SK-N-MC (cell line): ENCODE measurements at regions not wholly inside any gene's neighbourhood (a gene's known extent, or its start where the extent isn't known, plus 50 kb on each side); places are given as distances from the start of the nearest gene placed in this dataset.

Experiments used
- DNase-seq: peaks from one replicate; pipeline ENCODE4 v3.0.0-alpha.2; 2011; ENCODE audit warnings: low read depth, low spot score
- H3K27ac ChIP-seq: fragments of 200-600 bp; sonication (generic); 2 replicates; pipeline ENCODE4 v1.5.1; 2016; ENCODE audit warnings: mixed run types
- H3K36me3 ChIP-seq: fragments of 200-600 bp; sonication (generic); 2 replicates; pipeline ENCODE4 v1.6.1; 2017; ENCODE audit warnings: antibody characterized with exemption, low read length, mixed read lengths; ENCODE audit not compliant: insufficient read depth
- H3K4me3 ChIP-seq: fragments of 200-600 bp; sonication (generic); 2 replicates; pipeline ENCODE4 v1.5.1; 2016
- H3K9ac ChIP-seq: fragments of 200-600 bp; sonication (generic); 2 replicates; pipeline ENCODE4 v1.8.0; 2017; ENCODE audit warnings: mixed run types, mixed read lengths; ENCODE audit not compliant: insufficient read length
- H3K9me3 ChIP-seq: fragments of 200-600 bp; sonication (generic); 2 replicates; pipeline ENCODE4 v1.6.1; 2017; ENCODE audit warnings: low read depth, mild to moderate bottlenecking, antibody characterized with exemption, low read length, moderate library complexity, mixed read lengths
- EZH2 ChIP-seq: fragments of 200-600 bp; sonication (generic); IDR thresholded peaks from one replicate; pipeline ENCODE4 v1.6.1; 2017; ENCODE audit warnings: antibody characterized with exemption
- FOXP2 ChIP-seq: optimal IDR thresholded peaks from 2 replicates; pipeline ENCODE3; 2011; ENCODE audit warnings: mild to moderate bottlenecking, moderate library complexity; ENCODE audit not compliant: insufficient read depth; ENCODE audit errors: extremely low read length, control extremely low read depth
- POLR2AphosphoS5 ChIP-seq: IDR thresholded peaks from 2 replicates; pipeline ENCODE4 v1.6.1; 2012; ENCODE audit warnings: mild to moderate bottlenecking, low read depth, low read length, borderline replicate concordance

DNA sequence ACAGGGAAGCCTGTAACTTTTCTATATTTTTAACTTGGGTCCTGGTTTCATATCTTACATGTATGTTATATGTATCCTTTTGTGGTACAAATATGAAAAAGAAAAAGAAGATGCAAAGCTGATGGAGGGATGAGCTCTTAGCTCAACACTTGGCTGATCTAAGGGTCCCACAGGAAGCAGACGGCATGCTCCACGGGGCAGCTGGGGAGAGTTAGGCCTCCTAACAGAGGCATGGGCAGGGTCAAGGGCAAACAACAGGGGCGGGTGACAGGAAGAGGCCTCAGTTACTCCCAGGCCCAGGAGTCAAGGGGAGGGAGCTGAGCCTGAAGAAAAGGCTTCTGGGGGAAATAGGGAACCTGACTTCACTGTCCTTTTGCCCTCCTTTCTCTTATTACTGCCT, 287.2 kb downstream of the ZSWIM6 start:
- DNase-seq, result no peak
- no peaks in the 10 kb centered on the region for H3K9me3 ChIP-seq
- TF ChIP-seq POLR2AphosphoS5 (no peak), EZH2 (no peak), FOXP2 (no peak)
- no peak overlapping the region for H3K4me3 ChIP-seq
- no peaks in the 10 kb centered on the region for H3K36me3 ChIP-seq
- no peak overlapping the region for H3K9ac ChIP-seq
- no peak overlapping the region for H3K27ac ChIP-seq

DNA sequence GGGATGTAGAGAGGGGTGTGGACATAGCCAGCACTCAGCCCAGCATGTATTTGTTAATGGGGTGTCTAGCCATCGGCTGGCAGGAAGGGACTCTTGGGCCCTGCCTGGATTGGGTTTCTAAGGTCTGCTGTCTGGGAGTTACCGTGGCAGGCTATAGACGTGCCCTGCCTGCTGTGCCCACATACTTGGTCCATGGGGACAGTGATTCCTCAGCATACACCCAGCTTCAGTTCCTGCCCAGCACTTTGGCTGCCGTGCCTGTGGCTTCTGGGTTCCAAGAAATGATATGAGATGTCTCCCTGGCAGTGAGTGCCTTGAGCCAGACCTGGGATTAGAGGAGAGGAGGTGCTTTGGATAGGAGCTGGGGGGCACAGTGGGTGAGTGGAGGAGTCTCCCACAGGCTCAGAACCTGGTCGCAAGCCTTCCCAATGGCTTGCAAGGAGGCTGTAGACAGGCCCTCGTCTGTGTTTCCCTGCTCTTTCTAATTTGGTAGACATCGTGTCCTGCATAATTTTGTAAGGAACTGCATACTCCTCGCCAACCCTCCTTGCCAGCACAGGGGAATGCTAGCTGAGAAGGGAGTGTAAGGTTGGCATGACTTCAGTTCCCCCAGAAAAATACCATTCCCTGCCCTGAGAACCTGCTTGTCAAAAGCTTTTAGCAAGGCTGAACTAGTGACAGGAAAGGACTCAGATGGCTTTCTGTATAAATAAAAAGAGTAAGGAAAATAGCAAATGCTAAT, 287.9 kb downstream of the ZSWIM6 start:
- Histone ChIP-seq H3K36me3 (no peaks in the 10 kb centered on the region), H3K9ac (no peak overlapping the region), H3K27ac (no peak overlapping the region), H3K9me3 (no peaks in the 10 kb centered on the region), H3K4me3 (no peak overlapping the region)
- DNase-seq, result no peak
- TF ChIP-seq EZH2 (no peak), FOXP2 (no peak), POLR2AphosphoS5 (no peak)

DNA sequence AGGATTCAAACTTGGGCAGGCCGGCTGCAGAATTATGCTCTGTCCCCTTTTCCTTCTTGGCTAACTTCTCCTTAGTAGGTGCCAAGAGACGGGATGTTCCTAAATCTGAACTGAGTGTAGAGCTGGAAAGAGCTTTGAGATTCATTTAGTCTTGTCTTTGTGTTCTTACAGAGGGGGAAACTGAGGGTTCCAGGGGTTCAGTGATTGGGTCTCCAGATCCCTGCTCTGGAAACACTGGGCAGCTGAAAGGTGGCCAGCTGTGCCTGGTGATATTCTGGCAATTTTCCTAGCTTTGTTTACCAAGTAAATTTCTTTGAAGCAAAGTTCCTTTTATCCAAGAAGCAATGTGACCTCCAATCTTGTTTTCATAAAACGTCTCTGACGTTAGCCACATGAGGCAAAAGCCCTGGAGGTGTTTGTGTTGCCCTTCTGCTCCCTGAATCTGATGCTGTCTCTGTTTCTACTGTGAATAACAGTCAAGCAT, 288.7 kb downstream of the ZSWIM6 start:
- DNase-seq, result no peak
- Histone ChIP-seq H3K27ac (no peak overlapping the region), H3K9ac (no peak overlapping the region), H3K9me3 (no peaks in the 10 kb centered on the region), H3K36me3 (no peaks in the 10 kb centered on the region), H3K4me3 (no peak overlapping the region)
- TF ChIP-seq POLR2AphosphoS5 (no peak), FOXP2 (no peak), EZH2 (no peak)

DNA sequence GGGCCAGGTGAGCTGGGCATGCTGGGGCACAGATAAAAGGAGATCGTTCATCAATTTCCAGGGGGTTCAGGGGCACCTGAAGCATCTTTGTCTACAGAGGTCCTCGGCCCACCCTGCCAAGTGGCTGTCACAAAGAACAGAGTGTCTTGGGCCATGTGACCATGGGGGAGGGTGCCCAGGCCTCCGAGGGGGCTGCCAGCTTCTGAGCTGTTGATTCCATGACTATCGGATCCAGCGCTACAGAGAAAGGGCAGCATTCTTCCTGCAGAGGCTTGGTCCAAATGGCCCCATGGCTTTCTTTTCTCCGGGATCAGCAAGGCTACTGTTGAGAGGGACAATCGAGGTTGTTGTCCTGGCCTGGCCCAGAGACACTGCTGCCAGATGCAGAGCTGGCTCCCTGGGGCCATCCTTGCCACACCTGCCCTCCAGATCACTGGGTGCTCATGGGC, 289.2 kb downstream of the ZSWIM6 start:
- H3K36me3 ChIP-seq, result no peaks in the 10 kb centered on the region
- DNase-seq, result no peak
- TF ChIP-seq FOXP2, result no peak
- no peak for TF ChIP-seq POLR2AphosphoS5
- TF ChIP-seq EZH2, result no peak
- H3K27ac ChIP-seq, result no peak overlapping the region
- no peak overlapping the region for H3K9ac ChIP-seq
- H3K4me3 ChIP-seq, result no peak overlapping the region
- no peaks in the 10 kb centered on the region for H3K9me3 ChIP-seq

DNA sequence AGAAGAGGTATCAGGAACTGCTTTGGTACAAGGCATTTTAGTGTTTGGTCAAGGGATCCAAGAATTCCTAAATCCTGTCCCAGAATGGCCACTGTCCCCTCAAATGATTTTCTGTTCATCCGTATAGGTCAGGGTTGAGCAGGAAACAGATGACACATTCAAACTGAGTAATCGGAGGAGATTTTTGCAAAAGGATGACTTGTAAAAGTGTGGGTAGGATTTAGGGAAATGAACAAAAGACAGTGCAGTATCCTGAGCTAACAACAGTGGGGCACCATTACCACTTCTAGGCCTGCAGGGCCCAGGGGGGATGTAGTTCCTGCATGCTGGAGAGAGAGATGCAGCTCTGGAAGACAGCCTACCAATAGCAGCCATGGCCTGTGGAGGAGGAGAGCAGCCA, 290.1 kb downstream of the ZSWIM6 start:
- TF ChIP-seq POLR2AphosphoS5 (no peak), FOXP2 (no peak), EZH2 (no peak)
- DNase-seq, result no peak
- no peak overlapping the region for H3K4me3 ChIP-seq
- no peaks in the 10 kb centered on the region for H3K9me3 ChIP-seq
- H3K27ac ChIP-seq, result no peak overlapping the region
- H3K36me3 ChIP-seq, result no peaks in the 10 kb centered on the region
- no peak overlapping the region for H3K9ac ChIP-seq

DNA sequence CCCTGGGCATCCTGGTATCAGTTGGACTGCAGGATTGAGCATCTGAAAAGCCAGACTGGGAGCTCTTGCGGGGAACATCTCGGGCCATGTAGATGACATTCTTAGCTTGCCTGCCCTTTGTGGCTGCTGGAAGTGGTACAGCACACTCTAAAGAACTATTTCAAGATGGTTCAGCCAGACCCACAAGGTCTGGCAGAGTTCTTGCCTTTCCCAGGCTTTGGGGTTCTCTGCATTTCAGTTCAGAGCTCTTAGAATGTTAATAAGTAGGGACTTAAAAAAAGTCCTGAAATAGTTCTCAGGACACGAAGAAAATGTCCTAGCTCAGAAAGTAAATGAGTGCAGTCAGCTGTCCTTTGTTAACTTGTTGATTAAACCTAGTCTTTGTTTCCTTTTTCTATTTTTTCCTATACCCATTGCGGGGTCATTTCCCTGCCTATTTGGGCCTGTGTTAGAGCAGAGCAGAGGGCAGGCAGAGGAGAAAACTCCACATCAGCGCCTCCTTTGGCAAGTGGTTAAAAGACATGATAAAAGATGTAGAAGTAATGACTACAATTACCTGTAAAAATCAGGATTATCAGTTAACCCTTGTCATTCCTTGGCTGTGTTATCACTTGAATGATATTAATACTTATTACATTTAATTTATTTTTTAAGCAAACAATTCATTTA, 291.5 kb downstream of the ZSWIM6 start:
- H3K4me3 ChIP-seq, result no peak overlapping the region
- H3K36me3 ChIP-seq, result no peaks in the 10 kb centered on the region
- no peak overlapping the region for H3K27ac ChIP-seq
- no peak for DNase-seq
- no peak for TF ChIP-seq EZH2
- TF ChIP-seq POLR2AphosphoS5, result no peak
- TF ChIP-seq FOXP2, result no peak
- H3K9ac ChIP-seq, result no peak overlapping the region
- H3K9me3 ChIP-seq, result no peaks in the 10 kb centered on the region

DNA sequence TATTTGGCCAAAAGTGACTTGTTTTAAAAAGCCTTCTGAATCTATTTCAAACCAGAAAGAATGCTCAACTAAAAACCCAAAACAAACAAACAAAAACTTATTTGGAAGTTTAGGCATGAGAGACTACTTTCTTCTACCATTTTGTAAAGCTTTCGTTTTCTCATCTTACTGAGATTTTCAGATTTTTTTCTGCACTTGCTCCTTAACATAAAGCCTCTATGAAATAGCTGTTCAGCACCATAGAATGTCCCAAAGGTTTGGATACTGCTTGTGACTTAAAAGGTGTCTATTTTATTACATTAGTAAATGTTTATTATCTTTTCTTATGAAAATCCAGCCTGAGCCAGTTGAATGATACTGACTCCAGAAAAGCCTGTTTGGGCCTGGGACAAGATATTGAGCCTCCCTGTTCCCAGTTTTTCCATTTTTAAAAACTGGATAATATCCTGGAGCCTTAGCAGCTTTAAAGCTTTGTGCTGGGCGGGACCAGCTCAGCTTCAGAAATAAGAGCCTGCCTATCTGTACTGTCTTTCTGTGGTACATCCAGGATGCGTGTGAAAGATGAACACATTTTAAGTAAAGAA, 292.6 kb downstream of the ZSWIM6 start:
- no peak for DNase-seq
- H3K27ac ChIP-seq, result no peak overlapping the region
- H3K9ac ChIP-seq, result no peak overlapping the region
- no peak for TF ChIP-seq FOXP2
- TF ChIP-seq EZH2, result no peak
- H3K4me3 ChIP-seq, result no peak overlapping the region
- no peaks in the 10 kb centered on the region for H3K9me3 ChIP-seq
- H3K36me3 ChIP-seq, result no peaks in the 10 kb centered on the region

DNA sequence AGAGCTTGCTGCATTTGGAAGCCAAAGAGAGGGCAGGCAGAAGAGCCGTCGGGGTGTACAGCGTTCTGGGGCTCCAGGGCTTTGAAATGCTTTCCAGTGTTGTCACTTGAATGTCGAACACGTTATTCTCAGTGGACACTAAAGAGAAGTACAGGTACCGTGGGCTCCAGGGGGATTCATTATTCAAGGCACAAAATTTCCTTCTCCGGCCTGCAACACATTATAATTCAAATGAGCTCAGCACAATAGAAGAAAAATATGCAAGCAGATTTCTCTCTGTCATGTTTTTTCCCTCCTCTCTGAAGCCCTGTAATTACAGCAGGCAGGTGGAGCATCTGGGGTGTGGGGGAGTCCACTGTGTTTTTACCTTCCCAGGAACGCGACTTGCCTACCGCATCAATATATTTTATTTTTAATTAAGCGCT, 293.1 kb downstream of the ZSWIM6 start:
- H3K36me3 ChIP-seq, result no peaks in the 10 kb centered on the region
- no peak overlapping the region for H3K27ac ChIP-seq
- H3K9ac ChIP-seq, result no peak overlapping the region
- H3K4me3 ChIP-seq, result no peak overlapping the region
- H3K9me3 ChIP-seq, result no peaks in the 10 kb centered on the region
- no peak for DNase-seq
- TF ChIP-seq POLR2AphosphoS5, result no peak
- TF ChIP-seq EZH2, result no peak
- no peak for TF ChIP-seq FOXP2
